SU-DHL-6 (cell line): ENCODE measurements at regions not wholly inside any gene's neighbourhood (a gene's known extent, or its start where the extent isn't known, plus 50 kb on each side); places are given as distances from the start of the nearest gene placed in this dataset.

Experiments
- CTCF ChIP-seq: fragments of 200-600 bp; sonication (generic); IDR thresholded peaks from one replicate; pipeline ENCODE4 v1.5.1; 2017; ENCODE audit warnings: antibody characterized with exemption, mild to moderate bottlenecking, low read length, moderate library complexity; ENCODE audit not compliant: insufficient read depth, poor library complexity, severe bottlenecking
- EZH2phosphoT487 ChIP-seq: fragments of 200-600 bp; sonication (generic), shearing (Covaris generic); conservative IDR thresholded peaks from 2 replicates; pipeline ENCODE4 v1.6.1; 2018; ENCODE audit warnings: mild to moderate bottlenecking, antibody characterized with exemption, low read length, moderate library complexity, mixed read lengths

DNA sequence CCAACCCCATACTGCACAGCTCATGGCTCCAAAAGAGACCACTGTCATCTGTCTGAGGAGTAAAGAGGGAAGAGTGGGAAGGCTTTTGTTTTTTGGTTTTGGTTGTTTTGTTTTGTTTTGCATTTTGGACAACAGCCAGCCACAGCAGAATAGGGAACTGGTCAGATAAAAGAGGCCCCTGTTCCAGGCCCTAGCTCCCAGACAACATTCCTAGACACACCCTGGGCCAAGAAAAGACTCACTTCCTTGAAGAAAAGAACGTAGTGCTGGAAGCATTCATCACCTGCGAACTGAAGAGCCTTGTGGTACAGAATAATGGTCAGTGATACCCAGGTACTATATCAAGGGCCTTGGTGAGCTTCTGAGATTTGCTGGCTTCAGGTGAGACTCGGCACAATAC lies 619.4 kb upstream of the SPANXN1 start:
- TF ChIP-seq EZH2phosphoT487 (no peak), CTCF (no peak)
